Endometrium (tissue), 2 donors: ENCODE measurements at regions not wholly inside any gene's neighbourhood (a gene's known extent, or its start where the extent isn't known, plus 50 kb on each side); places are given as distances from the start of the nearest gene placed in this dataset.

ENCODE experiments used
- FAIRE-seq: peaks from 2 replicates; lab custom pipeline; 2012; peaks lifted over from hg19 to GRCh38; lab: Jason Lieb, UNC
- donor health status: control.
- donor health status: control.

DNA sequence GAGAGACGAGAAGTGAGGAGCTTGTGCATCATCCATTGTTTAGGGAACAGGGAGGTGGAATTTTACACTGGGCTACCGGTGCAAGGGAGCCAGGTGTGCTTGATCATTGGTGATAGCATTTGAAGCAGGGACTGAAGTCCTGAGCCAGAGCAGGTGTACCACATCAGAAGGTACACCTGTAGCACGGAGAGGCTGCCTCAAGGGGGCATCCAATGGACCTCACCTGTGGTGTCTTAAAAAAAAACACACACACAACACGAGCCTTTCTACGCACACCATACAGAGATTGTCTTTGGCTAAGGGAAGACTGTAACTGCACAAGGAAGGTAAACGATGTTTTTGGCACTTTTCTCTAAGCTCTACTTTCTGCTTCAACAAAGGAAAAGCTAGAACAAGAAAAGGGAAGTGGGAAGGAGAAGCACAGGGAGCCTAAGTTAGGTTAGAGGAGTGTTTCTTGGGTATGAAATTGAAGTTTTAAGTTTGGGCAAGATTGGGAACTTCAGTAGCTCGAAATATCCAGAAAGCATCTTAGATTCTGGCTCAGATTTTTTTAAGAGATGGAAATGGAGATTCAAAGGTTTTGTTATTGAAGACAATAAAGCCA, 334.3 kb upstream of the FBXO33 start:
- no peak for FAIRE-seq

GRCh38 chr14:39765676-39766075, 333.4 kb upstream of the FBXO33 start:
- FAIRE-seq, result no peak

- FAIRE-seq, result no peak
Observed at GRCh38 chr14:39763402-39763890, 331.2 kb upstream of the FBXO33 start.

DNA sequence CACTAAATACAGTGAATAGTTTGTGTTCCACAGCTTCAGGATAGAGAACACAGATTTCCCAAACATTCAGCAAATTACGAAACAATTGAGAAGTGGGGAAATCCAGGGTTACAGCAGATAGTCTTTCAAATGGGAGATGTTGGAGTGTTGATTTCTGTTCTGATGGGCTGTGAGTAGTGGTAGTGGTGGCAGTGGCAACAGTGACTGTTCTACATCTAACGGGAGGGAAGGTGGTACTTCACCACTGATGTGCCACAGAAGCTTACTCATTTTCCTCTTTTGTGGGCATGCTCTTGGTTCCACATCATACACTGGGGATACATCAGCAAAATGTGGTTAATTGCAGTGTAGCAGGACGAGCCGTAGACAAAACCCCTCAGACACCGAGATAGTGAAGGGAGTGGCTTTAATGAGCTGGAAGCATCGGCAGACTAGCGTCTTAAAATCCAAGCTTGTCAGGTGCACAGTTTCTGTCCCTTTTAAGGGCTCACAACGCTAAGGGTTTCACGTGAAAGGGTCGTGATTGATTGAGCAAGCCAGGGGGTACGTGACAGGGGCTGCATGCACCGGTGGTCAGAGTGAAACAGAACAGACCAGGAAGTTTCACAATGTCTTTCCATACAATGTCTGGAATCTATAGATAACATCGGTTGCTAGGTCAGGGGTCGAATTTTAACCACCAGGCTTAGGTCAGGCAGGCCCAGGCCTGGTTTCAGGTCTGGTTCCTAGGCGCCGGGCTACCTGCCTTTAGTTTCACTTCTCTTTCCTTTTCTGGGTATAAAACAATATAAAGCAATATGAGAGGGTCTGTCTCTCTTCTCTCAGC, 330.6 kb upstream of the FBXO33 start:
- FAIRE-seq, result no peak

DNA sequence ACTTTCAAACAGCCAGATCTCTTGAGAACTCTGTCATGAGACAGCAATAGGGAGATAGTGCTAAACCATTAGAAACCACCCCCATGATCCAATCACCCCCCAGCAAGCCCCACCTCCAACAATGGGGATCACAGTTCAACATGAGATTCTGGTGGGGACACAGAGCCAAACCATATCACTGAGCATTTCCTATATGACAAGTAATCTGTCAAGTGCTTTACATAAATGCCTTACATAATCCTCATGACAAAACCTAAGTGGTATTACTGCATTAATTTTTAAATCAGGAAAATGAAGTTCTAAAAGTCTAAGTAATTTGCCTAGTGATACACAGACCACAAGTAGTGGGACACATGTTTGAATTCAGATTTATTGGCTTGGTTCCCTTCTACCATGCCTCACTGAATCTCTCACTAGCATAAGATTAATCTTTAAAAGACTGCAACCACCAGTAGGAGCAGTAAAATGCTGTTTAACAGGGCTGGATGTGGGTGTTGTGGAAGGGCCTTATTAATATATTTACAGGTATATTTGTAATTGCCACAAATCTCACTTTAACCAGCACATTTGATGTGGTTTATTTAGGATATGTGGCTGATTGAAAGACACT, 323.1 kb upstream of the FBXO33 start:
- no peak for FAIRE-seq

DNA sequence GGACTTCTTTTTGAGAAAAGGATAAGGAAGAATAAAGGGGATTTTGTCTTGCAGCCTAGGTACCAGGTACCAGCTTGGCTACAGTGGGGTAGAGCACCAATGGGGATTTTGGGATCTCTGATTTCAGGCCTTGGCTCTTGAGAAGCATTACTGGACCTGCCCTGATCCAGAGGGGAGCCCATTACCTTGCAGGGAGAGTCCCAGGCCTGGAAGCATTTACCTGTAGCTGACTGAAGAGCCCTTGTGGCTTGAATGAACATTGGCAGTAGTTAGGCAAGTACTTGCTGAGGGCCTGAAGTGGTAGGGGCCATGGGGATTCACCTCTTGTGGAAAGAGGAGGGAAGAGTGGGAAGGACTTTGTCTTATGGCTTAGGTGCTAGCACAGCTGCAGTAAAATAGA, 308.2 kb upstream of the FBXO33 start:
- FAIRE-seq, result no peak

DNA sequence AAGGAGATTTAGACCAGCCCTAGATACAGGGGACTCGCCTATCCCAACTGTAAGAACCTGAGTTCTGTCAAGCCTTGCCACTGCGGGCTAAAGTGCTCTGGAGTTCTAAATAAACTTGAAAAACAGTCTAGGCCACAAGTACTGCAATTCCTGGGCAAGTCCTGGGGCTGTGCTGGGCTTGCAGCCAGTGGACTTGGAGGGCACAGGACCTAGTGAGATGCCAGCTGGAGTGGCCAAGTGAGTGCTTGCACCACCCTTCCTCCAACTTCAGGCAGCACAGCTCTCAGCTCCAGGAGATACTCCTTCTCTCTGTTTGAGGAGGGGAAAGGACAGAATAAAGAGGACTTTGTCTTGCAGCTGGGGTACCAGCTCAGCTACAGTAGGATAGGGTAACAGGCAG, 307.6 kb upstream of the FBXO33 start:
- no peak for FAIRE-seq

- FAIRE-seq, result no peak
Observed at GRCh38 chr14:39734306-39734705, 302.1 kb upstream of the FBXO33 start.

GRCh38 chr14:39733741-39734140, 301.5 kb upstream of the FBXO33 start:
- FAIRE-seq, result no peak

- FAIRE-seq, result no peak
Observed at GRCh38 chr14:39731912-39732311, 299.7 kb upstream of the FBXO33 start.

DNA sequence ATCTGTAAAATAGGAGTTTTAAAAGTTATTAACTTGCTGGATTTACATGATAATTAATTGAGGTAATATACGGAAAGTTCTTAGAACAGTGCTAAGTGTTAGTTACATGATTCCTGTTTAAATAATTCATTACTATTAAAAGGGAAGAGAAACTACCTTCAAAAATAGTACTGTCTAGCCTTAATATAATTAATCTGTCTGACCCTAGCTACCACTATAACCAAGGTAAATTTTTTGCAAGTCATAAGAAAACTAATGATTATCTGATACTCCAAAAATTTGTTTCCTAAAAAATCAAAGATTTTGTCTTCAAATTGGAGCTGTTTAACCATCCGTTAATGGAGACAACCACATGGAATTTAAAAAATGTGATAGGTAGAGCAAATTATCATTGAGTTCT, 294.3 kb upstream of the FBXO33 start:
- FAIRE-seq, result no peak

DNA sequence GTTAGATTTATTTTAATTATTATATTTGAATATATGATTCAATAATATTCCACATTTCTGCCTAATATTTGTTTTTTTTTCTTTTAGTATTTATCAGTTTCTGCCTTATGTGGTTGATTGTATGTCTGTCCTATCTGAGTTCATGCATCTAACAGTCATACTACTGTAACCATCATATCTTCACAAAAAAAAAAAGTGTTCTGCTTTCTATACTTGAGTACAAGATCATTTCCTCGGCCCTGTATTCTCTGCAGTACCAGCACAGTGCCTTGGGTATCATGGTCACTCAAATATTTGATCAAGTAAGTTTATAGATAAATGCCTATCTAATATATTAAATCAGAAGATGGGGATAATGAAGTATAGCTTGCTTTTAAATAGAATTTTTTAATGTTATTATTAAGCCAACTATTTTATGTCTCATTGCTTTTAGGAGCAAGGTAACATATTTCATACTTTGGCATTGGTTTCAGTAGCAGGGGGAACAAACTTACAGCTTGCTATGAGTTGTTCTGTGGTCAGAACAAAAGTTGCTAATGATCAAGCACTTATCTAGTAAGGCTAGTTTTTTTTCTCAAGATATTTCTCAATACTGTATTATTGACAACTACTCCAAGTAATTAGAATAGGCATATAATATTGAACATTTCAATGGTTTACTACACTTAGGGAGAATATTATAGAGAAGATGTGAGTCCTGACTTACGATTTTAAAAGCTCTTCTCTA, 290.5 kb upstream of the FBXO33 start:
- no peak for FAIRE-seq

DNA sequence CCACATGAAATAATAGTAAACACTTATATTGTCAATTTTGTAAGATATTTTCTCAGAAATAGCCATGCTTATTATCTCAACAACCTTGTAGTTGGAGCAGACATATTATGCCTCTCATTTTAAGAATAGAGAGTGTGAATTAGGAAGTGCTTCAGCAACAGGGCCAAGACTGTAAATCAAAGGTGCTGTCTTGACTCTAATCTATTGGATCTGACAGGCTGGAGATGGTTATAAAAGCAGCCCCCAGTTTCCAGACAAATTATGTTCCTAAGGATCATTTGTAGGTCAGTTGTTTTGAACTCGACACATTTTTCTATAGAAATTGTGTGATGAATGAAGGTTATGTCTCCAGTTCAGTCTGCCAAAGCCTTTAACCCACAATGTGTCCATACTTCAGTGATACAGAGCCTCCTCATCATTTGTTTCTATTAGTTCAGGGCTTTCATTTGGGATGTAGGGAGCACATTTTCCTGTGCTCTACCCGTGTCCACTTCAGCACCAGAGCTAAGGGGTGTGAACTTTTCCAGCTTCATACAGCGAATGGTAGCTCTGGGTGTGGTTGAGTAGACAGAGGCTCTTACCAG, 284.8 kb upstream of the FBXO33 start:
- no peak for FAIRE-seq

DNA sequence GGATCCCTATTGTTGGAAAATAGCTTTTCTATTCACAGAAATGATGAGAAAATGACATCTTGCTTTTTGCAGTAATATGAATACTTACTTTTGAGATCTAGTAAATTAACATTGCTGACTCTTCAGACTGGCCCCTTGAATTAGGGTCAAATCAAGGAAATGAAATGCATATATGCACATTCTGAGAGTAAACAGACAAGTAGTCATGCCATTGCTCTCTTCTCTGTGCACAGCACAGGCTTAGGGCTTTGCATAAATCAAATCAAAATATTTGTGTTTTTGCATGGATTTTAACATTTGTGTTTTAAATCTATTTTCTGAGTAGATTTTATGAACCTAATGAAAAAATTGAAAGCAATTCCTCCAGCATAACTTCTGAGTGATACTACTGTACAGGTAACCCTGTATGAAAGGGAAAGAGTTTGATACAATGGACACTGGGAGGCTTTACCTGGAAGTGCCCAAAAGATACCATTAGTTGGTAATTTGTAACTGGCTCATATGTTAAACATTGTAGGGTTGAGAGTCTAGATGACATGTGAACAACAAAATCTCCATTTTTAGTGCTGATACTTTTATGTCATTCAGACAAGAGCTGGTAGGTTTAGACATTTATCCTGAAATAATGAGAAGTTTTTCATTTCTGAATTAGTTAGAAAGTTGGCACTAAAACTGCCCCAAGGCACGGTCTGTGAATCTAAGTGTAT, 280.2 kb upstream of the FBXO33 start:
- no peak for FAIRE-seq

DNA sequence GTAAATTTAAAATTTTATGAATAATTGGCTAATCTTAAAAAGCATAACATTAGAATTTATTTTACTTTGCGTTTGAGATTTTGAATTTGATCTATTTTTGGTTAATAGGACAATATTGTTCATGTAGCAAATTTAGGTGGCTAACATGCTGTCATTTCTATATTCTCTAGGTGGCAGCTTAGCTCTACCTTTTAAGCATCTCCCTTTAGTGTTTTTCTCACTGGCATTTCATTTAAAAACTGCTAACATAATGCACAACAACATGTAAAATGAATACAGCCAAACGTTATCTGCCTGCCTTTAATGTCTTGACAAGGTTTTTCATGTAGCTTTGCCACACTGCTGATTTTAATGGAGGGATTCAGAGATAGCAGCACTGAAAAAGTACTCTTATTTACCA, 272.4 kb upstream of the FBXO33 start:
- FAIRE-seq, result peak; percentile 37

- FAIRE-seq, result no peak
Observed at GRCh38 chr14:39694341-39694740, 262.1 kb upstream of the FBXO33 start.

GRCh38 chr14:39683691-39684260, 251.5 kb upstream of the FBXO33 start:
- no peak for FAIRE-seq

DNA sequence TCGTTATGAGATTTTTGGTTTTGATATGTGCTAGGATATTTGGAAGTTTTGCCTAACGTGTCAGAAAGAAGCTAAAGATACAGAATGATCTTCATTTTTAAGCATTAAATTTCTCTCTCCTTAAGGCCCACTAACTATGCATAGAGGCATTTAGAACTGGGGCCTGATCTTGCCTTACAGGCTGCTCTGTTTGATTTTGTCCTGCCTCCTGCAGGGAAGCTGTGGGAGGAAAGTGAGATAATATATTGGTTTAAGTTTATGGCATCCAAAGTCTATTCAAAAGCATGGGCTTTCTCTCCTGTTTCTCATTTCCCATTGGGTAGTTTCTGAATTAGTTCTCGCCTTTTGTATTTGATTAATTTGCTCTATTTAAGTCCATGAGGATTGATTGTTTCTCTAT, 250.3 kb upstream of the FBXO33 start:
- FAIRE-seq, result no peak

- FAIRE-seq, result no peak
Observed at GRCh38 chr14:39681782-39682399, 249.7 kb upstream of the FBXO33 start.

- no peak for FAIRE-seq
Observed at GRCh38 chr14:39680777-39681176, 248.5 kb upstream of the FBXO33 start.

- no peak for FAIRE-seq
Observed at GRCh38 chr14:39673734-39674133, 241.5 kb upstream of the FBXO33 start.
